ENCODE measurements at regions not wholly inside any gene's neighbourhood (a gene's known extent, or its start where the extent isn't known, plus 50 kb on each side); places are given as distances from the start of the nearest gene placed in this dataset.

GRCh38 chr3:99006686-99007085 is 105.2 kb upstream of the DCBLD2 start:
- TF ChIP-seq CTCF (IDR thresholded peaks at IDR 0.05): no peak
- no peak for TF ChIP-seq POLR2A (IDR thresholded peaks at IDR 0.05)

Measured in Peyer's patch (tissue), 4 donors.